ENCODE measurements at regions not wholly inside any gene's neighbourhood (a gene's known extent, or its start where the extent isn't known, plus 50 kb on each side); places are given as distances from the start of the nearest gene placed in this dataset.

DNA sequence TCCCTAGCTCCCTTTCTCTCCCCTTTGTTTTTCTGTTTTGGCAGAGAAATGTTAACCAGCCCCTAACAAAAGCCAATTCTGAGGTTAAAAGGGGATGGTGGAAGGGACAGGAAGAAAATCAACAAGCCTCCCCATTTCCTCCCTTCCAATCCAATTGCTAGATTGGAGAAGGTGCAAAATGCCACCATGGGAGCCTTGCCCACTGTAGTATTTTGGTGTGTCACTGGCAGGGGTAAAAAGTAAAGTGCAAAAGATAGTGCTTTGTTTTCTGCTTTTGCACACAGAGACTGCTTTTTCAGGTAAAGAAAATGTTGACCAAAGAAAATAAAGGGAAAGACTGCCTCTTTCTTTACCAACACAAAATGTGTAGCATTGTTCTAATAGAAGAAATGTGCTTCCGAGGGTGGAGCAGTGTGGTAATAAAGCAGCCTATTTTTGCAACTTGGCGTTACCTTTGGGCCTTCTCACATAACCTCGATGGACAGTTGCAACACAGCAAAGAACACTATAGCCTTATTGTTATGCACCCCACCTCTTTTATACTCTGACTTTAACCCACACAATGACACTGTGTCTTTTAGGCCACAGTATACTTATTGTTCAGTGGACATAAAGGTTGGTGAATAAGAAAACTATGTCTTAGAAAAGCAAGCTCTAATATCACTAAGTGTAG is 861.8 kb downstream of the BCL11A start:
- TF ChIP-seq, protein P1, sequence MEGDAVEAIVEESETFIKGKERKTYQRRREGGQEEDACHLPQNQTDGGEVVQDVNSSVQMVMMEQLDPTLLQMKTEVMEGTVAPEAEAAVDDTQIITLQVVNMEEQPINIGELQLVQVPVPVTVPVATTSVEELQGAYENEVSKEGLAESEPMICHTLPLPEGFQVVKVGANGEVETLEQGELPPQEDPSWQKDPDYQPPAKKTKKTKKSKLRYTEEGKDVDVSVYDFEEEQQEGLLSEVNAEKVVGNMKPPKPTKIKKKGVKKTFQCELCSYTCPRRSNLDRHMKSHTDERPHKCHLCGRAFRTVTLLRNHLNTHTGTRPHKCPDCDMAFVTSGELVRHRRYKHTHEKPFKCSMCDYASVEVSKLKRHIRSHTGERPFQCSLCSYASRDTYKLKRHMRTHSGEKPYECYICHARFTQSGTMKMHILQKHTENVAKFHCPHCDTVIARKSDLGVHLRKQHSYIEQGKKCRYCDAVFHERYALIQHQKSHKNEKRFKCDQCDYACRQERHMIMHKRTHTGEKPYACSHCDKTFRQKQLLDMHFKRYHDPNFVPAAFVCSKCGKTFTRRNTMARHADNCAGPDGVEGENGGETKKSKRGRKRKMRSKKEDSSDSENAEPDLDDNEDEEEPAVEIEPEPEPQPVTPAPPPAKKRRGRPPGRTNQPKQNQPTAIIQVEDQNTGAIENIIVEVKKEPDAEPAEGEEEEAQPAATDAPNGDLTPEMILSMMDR (IDR thresholded peaks at IDR 0.05), result no peak
- TF ChIP-seq POLR2A (IDR thresholded peaks at IDR 0.05; ENCODE audit: low read length) (no peak), CEBPB (IDR thresholded peaks at IDR 0.05) (no peak), KDM1A (IDR thresholded peaks at IDR 0.05; ENCODE audit: low read depth) (no peak)
- TF ChIP-seq, protein P2, sequence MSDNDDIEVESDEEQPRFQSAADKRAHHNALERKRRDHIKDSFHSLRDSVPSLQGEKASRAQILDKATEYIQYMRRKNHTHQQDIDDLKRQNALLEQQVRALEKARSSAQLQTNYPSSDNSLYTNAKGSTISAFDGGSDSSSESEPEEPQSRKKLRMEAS (IDR thresholded peaks at IDR 0.05), result no peak

All from A549 (cell line).